ENCODE measurements at regions not wholly inside any gene's neighbourhood (a gene's known extent, or its start where the extent isn't known, plus 50 kb on each side); places are given as distances from the start of the nearest gene placed in this dataset.

GRCh38 chr9:108167136-108167900 lies 677.7 kb upstream of the KLF4 start:
- DNase-seq, result no peak

- no peak for DNase-seq
Observed at GRCh38 chr9:108166519-108166918, 677.0 kb upstream of the KLF4 start.

DNA sequence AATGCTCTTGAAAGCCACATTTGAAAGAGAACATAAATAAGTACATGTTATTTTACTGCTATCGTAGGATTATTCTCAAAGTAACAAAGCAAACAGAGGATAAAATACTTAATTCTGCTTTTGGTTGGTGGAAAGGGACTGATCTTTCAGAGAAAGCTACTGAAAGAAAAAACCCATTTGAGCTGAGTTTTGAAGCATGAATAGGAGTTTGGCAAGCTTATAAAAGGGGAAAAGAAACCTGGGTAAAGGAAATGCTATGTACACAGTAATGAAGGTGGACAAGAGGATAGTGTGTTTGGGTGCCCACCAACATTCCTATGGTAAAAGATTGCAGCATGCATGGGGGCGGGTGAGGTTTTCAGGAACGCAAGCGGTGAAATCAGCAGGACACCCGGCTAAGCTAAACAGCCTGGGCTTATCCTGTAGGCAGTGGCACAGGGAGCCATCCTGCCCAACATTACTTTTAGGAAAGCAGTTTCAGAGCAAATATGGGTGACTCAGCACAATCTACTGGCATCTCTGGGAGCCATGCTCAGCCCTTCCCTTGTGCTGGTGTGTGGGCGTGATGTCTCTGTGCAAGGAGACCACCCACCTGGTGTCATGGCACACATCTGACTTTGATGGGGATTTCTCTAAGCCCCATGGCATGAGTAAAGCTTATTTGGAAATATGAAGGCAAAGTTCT lies 673.9 kb upstream of the KLF4 start:
- no peak for DNase-seq

DNA sequence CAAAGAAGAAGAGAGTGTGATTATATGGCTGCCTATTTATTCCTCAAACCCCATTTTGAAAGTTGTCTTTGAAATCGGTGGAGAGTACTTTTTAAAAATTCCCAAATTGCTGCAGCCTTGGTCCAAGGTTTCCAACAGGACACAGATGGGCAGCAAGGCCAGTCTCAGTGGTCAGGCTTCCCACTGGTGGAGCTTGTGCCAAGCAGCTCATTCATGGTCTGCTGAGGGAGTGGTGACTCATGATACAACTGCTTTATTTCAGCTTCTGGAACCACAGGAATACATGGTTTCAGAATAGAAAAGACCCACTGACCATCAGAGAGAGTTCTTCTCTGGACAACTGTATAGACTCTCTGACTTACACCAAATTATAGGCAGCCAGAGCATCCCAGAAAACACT lies 673.1 kb upstream of the KLF4 start:
- DNase-seq, result no peak

- no peak for DNase-seq
Observed at GRCh38 chr9:108161503-108161902, 671.9 kb upstream of the KLF4 start.

- no peak for DNase-seq
Observed at GRCh38 chr9:108160706-108161355, 671.3 kb upstream of the KLF4 start.

- no peak for DNase-seq
Observed at GRCh38 chr9:108160039-108160438, 670.5 kb upstream of the KLF4 start.

GRCh38 chr9:108158236-108158995 lies 668.8 kb upstream of the KLF4 start:
- no peak for DNase-seq

DNA sequence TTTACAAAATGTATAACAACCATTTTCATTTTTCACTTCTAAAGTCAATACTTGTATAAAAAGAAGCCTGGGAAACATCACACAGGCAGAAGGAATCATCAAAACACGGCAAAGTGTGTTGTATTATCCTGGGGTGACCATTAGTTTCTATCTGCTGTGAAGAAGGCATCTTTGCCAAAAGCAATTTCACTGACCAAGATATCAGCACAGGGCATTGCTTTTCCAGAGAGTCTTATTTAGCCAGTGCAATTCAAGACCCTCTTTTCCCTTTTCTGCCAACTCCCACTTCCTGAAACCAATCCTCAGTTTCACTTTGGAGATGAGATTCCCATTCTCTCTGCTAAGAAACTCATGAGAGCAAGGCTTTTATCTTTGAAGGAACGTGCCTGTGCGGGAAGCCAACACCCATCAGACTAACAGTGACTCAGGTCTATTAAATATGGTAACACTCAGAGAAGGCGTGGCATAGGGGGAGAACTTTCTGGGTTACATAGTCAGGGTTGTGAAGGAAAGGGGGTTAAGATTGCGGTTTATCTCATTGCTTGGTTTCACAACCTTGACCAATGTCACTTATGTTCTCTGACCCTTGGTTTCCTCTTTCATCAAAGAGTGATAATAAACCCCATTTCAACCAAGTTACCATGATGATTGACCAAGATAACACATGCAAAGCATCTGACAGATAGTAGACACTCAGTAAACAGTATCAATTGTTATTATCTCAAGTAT lies 666.9 kb upstream of the KLF4 start:
- no peak for DNase-seq

DNA sequence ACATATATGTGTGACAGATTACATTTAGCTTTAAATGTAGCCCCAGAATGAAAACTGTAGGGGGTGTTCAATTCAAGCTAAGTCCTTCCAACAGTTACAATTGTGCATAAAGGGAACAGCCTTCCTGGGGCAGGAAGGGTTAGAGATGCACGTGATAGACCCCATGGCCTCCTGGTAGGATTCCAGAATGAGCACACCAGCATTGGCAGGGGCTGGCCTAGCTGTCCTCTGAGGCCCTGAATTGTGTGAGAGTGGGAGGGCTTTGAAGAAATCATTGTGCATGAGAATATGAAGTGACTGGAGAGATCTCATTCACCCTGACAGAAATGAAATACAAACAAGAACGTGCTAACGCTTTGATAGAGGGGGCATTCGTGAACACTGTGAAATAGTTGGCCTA lies 663.8 kb upstream of the KLF4 start:
- DNase-seq, result no peak

- DNase-seq, result no peak
Observed at GRCh38 chr9:108150736-108151586, 661.4 kb upstream of the KLF4 start.

GRCh38 chr9:108149326-108149725 lies 659.8 kb upstream of the KLF4 start:
- DNase-seq, result no peak

DNA sequence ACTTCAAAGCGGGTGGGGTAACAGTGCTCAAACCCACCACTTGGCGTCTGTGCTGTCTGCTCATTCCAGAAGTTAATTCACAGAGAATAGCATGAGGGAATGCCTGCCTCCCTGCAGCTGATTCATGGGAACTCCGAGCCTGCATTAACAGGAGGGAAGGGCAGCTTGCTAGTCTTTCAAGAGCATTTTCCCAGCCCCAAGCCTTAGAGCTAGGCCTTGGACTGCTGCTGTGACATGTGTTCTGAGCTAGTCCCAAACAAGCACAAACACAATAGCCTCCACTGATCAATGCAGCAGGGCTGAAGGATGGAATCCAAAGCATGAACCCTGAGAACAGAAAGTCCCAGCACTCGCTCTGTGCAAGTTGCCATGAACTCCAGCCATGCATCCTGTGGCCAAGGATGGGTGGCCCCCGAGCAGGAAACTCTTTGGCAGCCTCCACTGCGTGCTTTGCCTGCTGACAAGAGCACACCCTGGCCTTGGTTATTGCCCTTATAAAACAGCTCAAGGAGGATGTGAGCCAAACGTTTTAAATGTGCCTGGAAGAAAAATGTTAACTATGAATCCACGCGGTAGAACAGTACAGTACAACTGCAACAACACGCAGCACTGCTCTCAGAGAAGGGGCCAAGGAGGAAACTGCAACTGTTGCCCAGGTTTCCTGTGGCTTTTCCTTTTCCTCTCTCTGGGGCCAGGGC lies 653.1 kb upstream of the KLF4 start:
- no peak for DNase-seq

- no peak for DNase-seq
Observed at GRCh38 chr9:108142142-108142503, 652.6 kb upstream of the KLF4 start.

GRCh38 chr9:108139900-108140299 lies 650.3 kb upstream of the KLF4 start:
- no peak for DNase-seq

- DNase-seq, result no peak
Observed at GRCh38 chr9:108138516-108138915, 648.9 kb upstream of the KLF4 start.

DNA sequence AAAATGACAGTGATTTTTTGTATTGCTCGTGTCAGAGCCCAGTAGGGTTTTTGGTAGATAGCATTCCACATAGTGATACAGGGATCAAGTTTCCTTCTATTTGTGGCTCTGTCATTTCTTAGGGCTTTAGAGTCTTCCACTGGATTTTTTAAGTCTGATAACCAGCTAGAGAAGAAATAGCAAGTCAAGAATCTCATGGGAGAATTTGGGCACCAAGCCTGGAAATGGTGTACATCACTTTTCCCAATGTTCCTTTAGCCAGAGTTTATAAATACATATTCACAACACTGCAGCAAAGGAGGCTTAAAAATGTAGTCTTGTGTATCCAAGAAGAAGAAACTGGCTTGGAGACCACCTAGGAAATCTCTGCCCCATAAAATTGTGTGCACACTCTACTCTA lies 647.1 kb upstream of the KLF4 start:
- DNase-seq, result no peak

DNA sequence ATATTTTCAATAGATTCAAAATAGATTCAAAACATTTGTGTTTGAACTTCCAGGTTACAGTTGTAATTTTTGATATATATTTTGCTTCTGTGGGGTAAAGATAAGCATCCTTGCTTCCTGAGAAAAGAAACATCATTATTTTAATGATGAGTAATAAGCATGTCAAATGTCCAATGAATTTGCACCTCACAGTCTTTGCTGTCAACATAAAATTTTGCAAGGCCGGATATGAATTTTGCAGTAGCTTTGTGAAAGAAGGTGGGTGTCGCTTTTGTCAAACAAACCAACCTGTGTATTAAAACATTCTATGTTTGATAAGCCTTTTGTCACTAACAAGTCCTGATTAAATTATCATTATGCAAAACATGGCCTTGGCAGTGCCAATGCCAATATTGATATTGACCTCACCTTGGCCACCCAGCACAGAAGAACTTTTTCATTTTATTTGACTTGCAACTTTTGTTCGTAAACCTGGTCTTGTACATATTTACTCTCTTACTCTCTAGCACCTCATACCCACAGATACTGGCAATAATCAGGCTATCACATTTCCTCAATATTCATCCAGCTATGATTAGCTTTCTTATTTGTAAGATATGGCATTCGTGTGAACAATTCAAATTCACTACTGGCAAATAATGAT lies 645.0 kb upstream of the KLF4 start:
- no peak for DNase-seq

DNA sequence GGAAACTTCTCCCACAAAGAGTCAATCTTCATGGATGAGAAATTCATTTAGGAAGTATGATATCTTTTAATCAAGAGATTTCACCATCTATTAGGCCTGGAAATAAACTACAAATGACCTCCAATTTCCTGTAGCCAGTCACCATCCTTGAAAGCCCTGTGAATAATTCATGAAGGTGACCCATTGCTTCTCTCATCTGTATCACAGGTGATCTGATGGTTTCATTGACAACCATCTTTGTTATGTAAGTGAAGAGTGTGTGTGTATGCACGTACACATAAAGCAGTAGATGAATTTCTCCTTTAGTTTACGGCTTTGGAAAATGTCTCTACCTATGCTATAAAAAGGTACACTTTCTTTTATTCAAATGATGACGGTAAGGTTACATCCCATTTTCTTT lies 644.1 kb upstream of the KLF4 start:
- DNase-seq, result no peak

- DNase-seq, result no peak
Observed at GRCh38 chr9:108133101-108133500, 643.5 kb upstream of the KLF4 start.

DNA sequence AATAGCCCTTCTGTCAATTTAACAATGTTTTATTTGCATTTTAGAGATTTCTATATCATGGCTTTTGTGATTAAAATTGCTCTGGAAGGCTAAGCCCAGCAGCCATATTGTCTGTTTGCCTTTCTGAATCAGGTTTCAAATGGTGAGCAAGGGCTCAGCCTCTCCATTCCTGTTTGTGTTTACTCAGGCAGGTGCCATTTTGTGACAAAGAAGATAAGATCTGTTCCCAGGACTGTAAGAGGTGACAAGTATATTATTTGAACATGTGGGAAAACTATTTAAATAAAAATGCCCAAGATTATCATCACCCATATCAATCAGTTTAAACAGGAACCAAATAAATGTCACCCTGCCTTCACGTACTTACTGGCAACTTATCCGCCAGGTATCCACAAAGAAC lies 641.3 kb upstream of the KLF4 start:
- no peak for DNase-seq
